PC-9 (cell line): ENCODE measurements at regions not wholly inside any gene's neighbourhood (a gene's known extent, or its start where the extent isn't known, plus 50 kb on each side); places are given as distances from the start of the nearest gene placed in this dataset.

Experiments
- EZH2 ChIP-seq: fragments of 200-600 bp; sonication (generic); IDR thresholded peaks from 2 replicates; pipeline ENCODE4 v1.8.0; 2017; ENCODE audit warnings: antibody characterized with exemption, low read depth
- TF ChIP-seq, protein P1 (sequence below): fragments of 200-600 bp; sonication (generic); conservative IDR thresholded peaks from 2 replicates; pipeline ENCODE4 v1.6.1; 2017; ENCODE audit warnings: mixed run types, antibody characterized with exemption, mild to moderate bottlenecking, moderate library complexity

- no peak for TF ChIP-seq EZH2
- TF ChIP-seq, protein P1, sequence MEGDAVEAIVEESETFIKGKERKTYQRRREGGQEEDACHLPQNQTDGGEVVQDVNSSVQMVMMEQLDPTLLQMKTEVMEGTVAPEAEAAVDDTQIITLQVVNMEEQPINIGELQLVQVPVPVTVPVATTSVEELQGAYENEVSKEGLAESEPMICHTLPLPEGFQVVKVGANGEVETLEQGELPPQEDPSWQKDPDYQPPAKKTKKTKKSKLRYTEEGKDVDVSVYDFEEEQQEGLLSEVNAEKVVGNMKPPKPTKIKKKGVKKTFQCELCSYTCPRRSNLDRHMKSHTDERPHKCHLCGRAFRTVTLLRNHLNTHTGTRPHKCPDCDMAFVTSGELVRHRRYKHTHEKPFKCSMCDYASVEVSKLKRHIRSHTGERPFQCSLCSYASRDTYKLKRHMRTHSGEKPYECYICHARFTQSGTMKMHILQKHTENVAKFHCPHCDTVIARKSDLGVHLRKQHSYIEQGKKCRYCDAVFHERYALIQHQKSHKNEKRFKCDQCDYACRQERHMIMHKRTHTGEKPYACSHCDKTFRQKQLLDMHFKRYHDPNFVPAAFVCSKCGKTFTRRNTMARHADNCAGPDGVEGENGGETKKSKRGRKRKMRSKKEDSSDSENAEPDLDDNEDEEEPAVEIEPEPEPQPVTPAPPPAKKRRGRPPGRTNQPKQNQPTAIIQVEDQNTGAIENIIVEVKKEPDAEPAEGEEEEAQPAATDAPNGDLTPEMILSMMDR: no peak
These were observed 459.4 kb downstream of the NUF2 start for GRCh38 chr1:163781146-163781545.
